Caco-2 (cell line): ENCODE measurements at regions not wholly inside any gene's neighbourhood (a gene's known extent, or its start where the extent isn't known, plus 50 kb on each side); places are given as distances from the start of the nearest gene placed in this dataset.
A peak's percentile ranks its signal among the peaks of the same experiment; 100 is the strongest.
"Not testable (repeated sequence)": the region's sequence is repeated elsewhere in the genome, so short reads cannot be mapped to it uniquely, and the experiment has no call there.

Experiments
- BruUV-seq: library from RNA; stranded (reverse); fragments of 400-500 nt; replicated peaks from 2 replicates; lab custom pipeline; 2021; lab: Mats Ljungman, UMichigan
- CTCF ChIA-PET: fragments of 300-600 bp; sonication (Branson Sonifier 250); formaldehyde crosslinking; loops from one replicate; lab custom pipeline; 2022; ENCODE audit warnings: antibody characterized with exemption; lab: Charles Lee
- POLR2A ChIA-PET: fragments of 300-600 bp; sonication (Branson Sonifier 250); formaldehyde crosslinking; loops from one replicate; lab custom pipeline; 2022; ENCODE audit warnings: antibody characterized with exemption; lab: Charles Lee
- DNase-seq, 2 experiments: peaks; one replicate each; pipeline versions ENCODE4 v3.0.0 to v3.0.0-alpha.2; 2020 to 2022
- H3K27me3 ChIP-seq: replicated peaks from 2 replicates; pipeline ENCODE4 v1.6.0; 2011; ENCODE audit warnings: low read length; ENCODE audit not compliant: control insufficient read depth, insufficient read depth
- H3K36me3 ChIP-seq: 2 replicates; pipeline ENCODE4 v1.5.1; 2011; ENCODE audit warnings: low read length; ENCODE audit not compliant: control insufficient read depth, insufficient read depth
- H3K4me1 ChIP-seq: fragments of 250-450 bp; sonication (Bioruptor Pico); 2 replicates; pipeline ENCODE4 v1.5.1; 2020; ENCODE audit warnings: mild to moderate bottlenecking
- H3K4me3 ChIP-seq: 2 replicates; pipeline ENCODE4 v1.5.1; 2011; ENCODE audit warnings: low read depth, mild to moderate bottlenecking, control low read depth, low read length
- H3K9me3 ChIP-seq: fragments of 250-450 bp; sonication (Bioruptor Pico); 2 replicates; pipeline ENCODE4 v1.5.1; 2020; ENCODE audit warnings: mild to moderate bottlenecking, moderate library complexity
- H3K27ac Mint-ChIP-seq: one replicate; pipeline ENCODE4 v1.8.0; 2022; ENCODE audit warnings: mixed read lengths; ENCODE audit not compliant: unreplicated experiment
- H3K27me3 Mint-ChIP-seq: one replicate; pipeline ENCODE4 v1.8.0; 2022; ENCODE audit warnings: mixed read lengths; ENCODE audit not compliant: insufficient read depth, unreplicated experiment
- H3K36me3 Mint-ChIP-seq: one replicate; pipeline ENCODE4 v1.8.0; 2022; ENCODE audit warnings: mild to moderate bottlenecking, mixed read lengths; ENCODE audit not compliant: insufficient read depth, unreplicated experiment
- H3K4me1 Mint-ChIP-seq: one replicate; pipeline ENCODE4 v1.8.0; 2022; ENCODE audit warnings: low read depth, mixed read lengths; ENCODE audit not compliant: unreplicated experiment
- H3K4me3 Mint-ChIP-seq: one replicate; pipeline ENCODE4 v1.8.0; 2022; ENCODE audit warnings: mild to moderate bottlenecking, moderate library complexity, mixed read lengths; ENCODE audit not compliant: unreplicated experiment
- H3K9me3 Mint-ChIP-seq: one replicate; pipeline ENCODE4 v1.8.0; 2022; ENCODE audit warnings: mixed read lengths; ENCODE audit not compliant: unreplicated experiment
- CTCF ChIP-seq, 2 experiments: fragments of 200-600 bp in 1 of 2; IDR thresholded peaks; 1 replicate in 1 of 2; 2 replicates in 1 of 2; pipeline versions ENCODE4 v1.5.1 to v1.8.0; 2011 to 2022; ENCODE audit warnings: antibody characterized with exemption in 1 of 2, control low read depth in 1 of 2, inconsistent platforms in 1 of 2, low read depth in 1 of 2, low read length in 1 of 2, mild to moderate bottlenecking in 1 of 2, moderate library complexity in 1 of 2; ENCODE audit not compliant: insufficient read depth in 1 of 2, severe bottlenecking in 1 of 2, unreplicated experiment in 1 of 2
- intact Hi-C: fragments of 100-400 bp; cut with micrococcal nuclease; formaldehyde crosslinking; loops from one replicate; pipeline ENCODE4 v1.10.0; 2022; ENCODE audit not compliant: unreplicated experiment

- H3K36me3 ChIP-seq, H3K36me3 Mint-ChIP-seq, H3K4me3 Mint-ChIP-seq, H3K4me3 ChIP-seq, CTCF ChIA-PET, BruUV-seq, DNase-seq, H3K27ac Mint-ChIP-seq, POLR2A ChIA-PET, H3K27me3 ChIP-seq, H3K27me3 Mint-ChIP-seq: not testable (repeated sequence)
- Histone ChIP-seq H3K9me3 (peaks cover 14% of the 10 kb centered on the region; the same call in 1 of the 2 replicates), H3K4me1 (peaks cover 21% of the 10 kb centered on the region)
- intact Hi-C loops = loop anchor here (1.0 to 10.0 kb wide), 2 partner anchors 40 to 297 kb away; no protein-coding TSS in a partner anchor
- peaks cover 27% of the 10 kb centered on the region for H3K4me1 Mint-ChIP-seq
- peaks cover 30% of the 10 kb centered on the region for H3K9me3 Mint-ChIP-seq
These were observed 55.9 kb upstream of the ACSM6 start for GRCh38 chr10:95137990-95138625.

GRCh38 chr10:95134490-95134889 lies 59.5 kb upstream of the ACSM6 start:
- Mint-ChIP-seq H3K9me3 (peaks cover 24% of the 10 kb centered on the region), H3K27me3 (no peaks in the 10 kb centered on the region), H3K36me3 (no peaks in the 10 kb centered on the region), H3K27ac (no peak overlapping the region), H3K4me3 (no peak overlapping the region), H3K4me1 (peaks cover 30% of the 10 kb centered on the region)
- ChIA-PET CTCF (no interaction called here), POLR2A (no interaction called here)
- H3K36me3 ChIP-seq = peaks cover 1% of the 10 kb centered on the region; the same call in 1 of the 2 replicates
- H3K4me1 ChIP-seq = peaks cover 25% of the 10 kb centered on the region
- no peak for DNase-seq
- no peak for TF ChIP-seq CTCF (IDR thresholded peaks at IDR 0.05; ENCODE audit: insufficient read depth in 1 of 2, low read depth in 1 of 2, low read length in 1 of 2, severe bottlenecking in 1 of 2, unreplicated experiment in 1 of 2)
- intact Hi-C loops = loop anchor here (5.0 to 10.0 kb wide), 3 partner anchors 172 to 507 kb away; no protein-coding TSS in a partner anchor
- H3K4me3 ChIP-seq = no peak overlapping the region
- H3K9me3 ChIP-seq = peaks cover 19% of the 10 kb centered on the region
- BruUV-seq = no TSS peak
- H3K27me3 ChIP-seq = no peaks in the 10 kb centered on the region

- Mint-ChIP-seq H3K27ac (peak overlapping the region; percentile 53), H3K4me1 (peaks cover 30% of the 10 kb centered on the region), H3K27me3 (no peaks in the 10 kb centered on the region), H3K36me3 (no peaks in the 10 kb centered on the region), H3K9me3 (peaks cover 19% of the 10 kb centered on the region), H3K4me3 (no peak overlapping the region)
- CTCF ChIA-PET = interaction anchor here (0.6 to 1.2 kb wide), 3 partner anchors 50 to 111 kb away, joined by 3 to 13 read pairs (median 5); no protein-coding TSS in a partner anchor
- Histone ChIP-seq H3K27me3 (no peaks in the 10 kb centered on the region), H3K4me3 (no peak overlapping the region), H3K9me3 (peaks cover 24% of the 10 kb centered on the region), H3K4me1 (peaks cover 25% of the 10 kb centered on the region), H3K36me3 (peaks cover 1% of the 10 kb centered on the region; the same call in 1 of the 2 replicates)
- BruUV-seq = no TSS peak
- intact Hi-C loops = loop anchor here (1.0 to 10.0 kb wide), 8 partner anchors 45 to 507 kb away; no protein-coding TSS in a partner anchor
- DNase-seq = no peak
- no peak for TF ChIP-seq CTCF (IDR thresholded peaks at IDR 0.05; ENCODE audit: insufficient read depth in 1 of 2, low read depth in 1 of 2, low read length in 1 of 2, severe bottlenecking in 1 of 2, unreplicated experiment in 1 of 2)
- POLR2A ChIA-PET = no interaction called here
These were observed 60.0 kb upstream of the ACSM6 start for GRCh38 chr10:95133997-95134396.
